Hepatic stellate cell (primary cell): ENCODE measurements at regions not wholly inside any gene's neighbourhood (a gene's known extent, or its start where the extent isn't known, plus 50 kb on each side); places are given as distances from the start of the nearest gene placed in this dataset.
"Not testable (repeated sequence)": the region's sequence is repeated elsewhere in the genome, so short reads cannot be mapped to it uniquely, and the experiment has no call there.

Experiments used
- DNase-seq: peaks from one replicate; pipeline ENCODE4 v3.0.0; 2011; ENCODE audit warnings: low spot score

DNA sequence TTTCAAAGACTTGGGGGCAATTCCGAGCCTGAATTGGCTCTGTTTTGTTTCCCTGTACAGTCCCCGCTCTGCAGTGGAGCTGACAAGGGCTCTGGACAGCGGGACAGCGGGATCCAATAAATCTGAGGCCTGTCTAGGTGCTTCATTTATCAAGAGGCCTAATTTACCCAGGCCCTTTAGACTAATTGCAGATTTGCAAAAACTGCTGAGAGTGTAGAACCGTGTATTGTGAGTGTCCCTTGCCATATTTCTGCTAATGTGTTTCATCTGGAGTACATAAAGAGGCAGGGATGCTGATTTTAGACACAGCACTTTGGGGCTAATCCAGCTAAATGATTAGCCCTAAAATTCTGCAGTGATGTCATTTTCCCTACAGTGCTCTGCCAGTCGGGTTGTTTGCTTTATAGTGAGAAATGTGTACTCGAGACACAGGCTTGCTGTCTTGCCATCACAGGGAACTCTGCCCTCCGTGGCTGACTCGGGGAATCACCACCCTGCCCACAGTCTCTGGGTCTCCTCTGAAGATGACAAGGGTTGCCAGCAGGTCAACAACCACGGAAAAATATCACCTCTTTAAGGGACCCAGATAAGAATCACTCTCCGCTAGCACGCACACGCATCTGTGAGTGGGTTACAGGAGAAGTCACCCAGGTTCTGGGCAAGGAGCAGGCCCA is 592.0 kb downstream of the BNC2 start:
- no peak for DNase-seq

- no peak for DNase-seq
These were observed 588.8 kb downstream of the BNC2 start for GRCh38 chr9:16281707-16282106.

- DNase-seq = no peak
These were observed 588.3 kb downstream of the BNC2 start for GRCh38 chr9:16282216-16282615.

- DNase-seq = no peak
These were observed 587.8 kb downstream of the BNC2 start for GRCh38 chr9:16282718-16283117.

- DNase-seq = no peak
These were observed 584.3 kb downstream of the BNC2 start for GRCh38 chr9:16286160-16286559.

GRCh38 chr9:16289639-16290038 is 580.8 kb downstream of the BNC2 start:
- DNase-seq = no peak

GRCh38 chr9:16290169-16290568 is 580.3 kb downstream of the BNC2 start:
- no peak for DNase-seq

- DNase-seq = no peak
These were observed 578.5 kb downstream of the BNC2 start for GRCh38 chr9:16291921-16292320.

DNA sequence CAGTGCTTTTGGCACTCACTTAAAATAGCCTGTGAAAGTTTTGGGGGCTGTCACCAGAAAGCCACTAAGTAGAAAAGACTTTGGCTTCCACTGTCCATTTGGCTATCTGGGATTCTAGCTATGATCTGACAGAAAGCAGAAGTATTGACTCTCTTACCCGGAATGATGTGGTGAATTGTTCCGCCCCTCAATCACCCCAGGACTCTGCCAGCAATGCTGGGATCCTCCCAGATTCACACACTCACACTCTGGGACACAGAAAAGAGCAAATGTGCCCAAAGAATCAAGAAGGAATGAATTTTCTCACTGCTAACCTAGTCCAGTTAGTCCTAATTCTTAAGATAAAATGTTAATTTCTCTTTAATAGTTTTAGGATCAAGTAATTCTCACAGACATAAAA is 576.9 kb downstream of the BNC2 start:
- no peak for DNase-seq

- DNase-seq = no peak
These were observed 576.2 kb downstream of the BNC2 start for GRCh38 chr9:16294133-16294770.

DNA sequence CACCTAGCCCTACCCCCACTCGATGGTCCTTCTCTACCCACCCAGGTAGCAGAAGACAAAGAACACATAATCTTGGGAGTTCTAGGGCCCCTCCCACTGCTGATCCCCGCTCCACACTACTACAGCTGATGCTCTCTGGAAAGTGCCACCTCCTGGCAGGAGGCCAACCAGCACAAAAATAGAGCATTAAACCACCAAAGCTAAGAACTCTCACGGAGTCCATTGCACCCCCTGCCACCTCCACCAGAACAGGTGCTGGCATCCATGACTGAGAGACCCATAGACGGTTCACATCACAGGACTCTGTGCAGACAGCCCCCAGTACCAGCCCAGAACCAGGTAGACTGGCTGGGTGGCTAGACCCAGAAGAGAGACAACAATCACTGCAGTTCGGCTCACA is 575.5 kb downstream of the BNC2 start:
- DNase-seq = not testable (repeated sequence)

DNA sequence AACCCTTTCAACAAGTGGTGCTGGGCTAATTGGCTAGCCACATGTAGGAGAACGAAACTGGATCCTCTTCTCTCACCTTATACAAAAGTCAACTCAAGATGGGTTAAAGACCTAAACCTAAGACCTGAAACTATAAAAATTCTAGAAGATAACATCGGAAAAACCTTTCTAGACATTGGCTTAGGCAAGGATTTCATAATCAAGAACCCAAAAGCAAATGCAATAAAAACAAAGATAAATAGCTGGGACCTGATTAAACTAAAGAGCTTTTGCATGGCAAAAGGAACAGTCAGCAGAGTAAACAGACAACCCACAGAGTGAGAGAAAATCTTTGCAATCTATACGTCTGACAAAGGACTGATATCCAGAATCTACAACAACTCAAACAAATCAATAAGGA is 571.1 kb downstream of the BNC2 start:
- not testable (repeated sequence) for DNase-seq

GRCh38 chr9:16303506-16303905 is 567.0 kb downstream of the BNC2 start:
- DNase-seq = no peak

GRCh38 chr9:16304301-16304700 is 566.2 kb downstream of the BNC2 start:
- no peak for DNase-seq

DNA sequence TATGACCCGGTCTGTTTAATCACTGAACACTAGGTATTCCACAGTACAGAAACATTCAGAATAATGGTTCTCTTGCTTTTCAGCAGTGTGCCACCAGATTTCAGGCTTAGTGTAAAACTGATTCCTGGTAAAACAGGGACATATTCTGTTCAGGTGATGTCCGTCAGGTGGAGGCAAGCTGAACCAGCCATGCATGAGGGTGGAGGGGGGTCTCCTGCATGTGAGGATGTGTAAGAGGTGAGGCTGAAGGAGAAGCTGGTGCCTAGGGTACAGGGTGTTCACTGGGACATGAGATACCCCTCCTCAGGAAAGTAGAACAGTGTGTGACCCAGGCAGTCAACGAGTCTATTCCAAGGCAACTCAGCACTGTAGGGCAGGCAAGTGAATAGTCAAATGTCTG is 563.9 kb downstream of the BNC2 start:
- no peak for DNase-seq

- DNase-seq = no peak
These were observed 562.8 kb downstream of the BNC2 start for GRCh38 chr9:16307626-16308195.

DNA sequence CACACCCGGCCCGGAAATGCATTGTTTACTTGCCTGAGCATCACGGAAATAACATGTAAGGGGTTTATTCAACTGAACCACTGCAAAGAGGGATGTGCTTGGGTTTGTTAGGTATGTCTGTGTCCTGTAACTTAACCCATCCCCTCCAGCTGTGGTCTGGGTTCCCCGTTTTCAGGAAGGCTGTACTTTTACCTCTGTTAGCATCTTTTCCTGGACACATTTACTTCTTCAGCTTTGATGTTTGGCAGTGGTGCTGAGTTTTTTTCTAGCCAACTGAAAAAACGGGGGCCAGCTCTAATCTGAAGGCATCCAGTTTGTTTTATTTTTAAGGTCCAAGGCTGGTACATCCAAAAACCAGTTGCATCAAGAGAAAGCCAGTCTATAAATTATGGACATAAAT is 561.8 kb downstream of the BNC2 start:
- no peak for DNase-seq

DNA sequence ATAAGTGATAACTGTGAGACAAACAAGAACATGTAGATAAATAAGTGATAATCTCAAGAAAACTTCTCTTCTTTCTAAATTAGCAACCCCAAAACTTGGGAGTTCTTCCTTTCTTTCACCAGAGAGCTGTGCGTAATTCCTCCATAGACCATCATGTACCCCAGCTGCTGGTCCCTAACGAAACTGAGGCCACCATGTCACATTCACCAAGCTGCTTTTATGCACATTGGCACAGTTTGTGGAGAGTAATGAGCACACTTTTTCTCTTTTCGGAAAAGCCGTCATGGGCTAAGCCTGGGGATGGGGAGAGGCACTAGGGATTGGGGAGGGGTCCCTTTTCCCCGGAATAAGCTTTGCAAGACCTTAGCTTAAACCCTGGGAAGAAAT is 561.4 kb downstream of the BNC2 start:
- no peak for DNase-seq

DNA sequence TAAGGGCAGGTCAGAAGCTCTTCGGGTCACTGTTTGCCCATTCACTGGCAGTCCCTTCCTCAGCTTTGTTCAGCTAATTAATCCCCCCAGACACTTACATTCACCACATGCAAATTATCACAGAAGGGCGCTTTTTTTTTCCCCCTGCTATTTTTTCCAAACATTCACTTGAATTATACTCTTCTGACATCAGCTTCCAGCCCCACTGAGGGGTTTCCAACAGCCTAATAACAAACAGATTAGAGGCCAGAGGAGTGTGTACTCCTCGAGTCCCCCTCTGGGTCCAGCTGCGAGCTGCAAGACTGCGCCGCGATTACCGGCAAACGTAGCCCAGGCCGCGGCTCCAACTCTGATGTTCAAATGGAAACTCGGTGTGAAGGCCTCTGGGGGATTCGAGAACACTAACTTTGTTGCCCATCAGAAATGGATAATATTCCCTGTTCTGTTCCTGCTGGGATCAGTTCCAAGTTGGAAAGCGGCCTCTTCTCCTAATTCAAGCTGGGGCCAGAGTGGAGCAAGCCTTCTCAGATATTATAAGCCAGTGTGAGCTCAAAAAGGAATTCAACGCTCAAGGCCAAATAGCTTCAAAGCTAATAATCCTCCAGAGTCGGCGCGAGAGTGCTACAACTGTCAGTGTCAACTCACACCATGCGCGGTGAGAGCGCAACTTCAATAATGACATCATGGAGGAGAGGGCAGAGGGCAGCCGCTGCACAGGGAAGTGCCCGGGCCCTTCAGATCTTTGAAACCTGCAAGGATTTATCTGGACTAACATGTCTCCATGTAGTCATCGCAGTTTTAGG is 560.8 kb downstream of the BNC2 start:
- DNase-seq = no peak

DNA sequence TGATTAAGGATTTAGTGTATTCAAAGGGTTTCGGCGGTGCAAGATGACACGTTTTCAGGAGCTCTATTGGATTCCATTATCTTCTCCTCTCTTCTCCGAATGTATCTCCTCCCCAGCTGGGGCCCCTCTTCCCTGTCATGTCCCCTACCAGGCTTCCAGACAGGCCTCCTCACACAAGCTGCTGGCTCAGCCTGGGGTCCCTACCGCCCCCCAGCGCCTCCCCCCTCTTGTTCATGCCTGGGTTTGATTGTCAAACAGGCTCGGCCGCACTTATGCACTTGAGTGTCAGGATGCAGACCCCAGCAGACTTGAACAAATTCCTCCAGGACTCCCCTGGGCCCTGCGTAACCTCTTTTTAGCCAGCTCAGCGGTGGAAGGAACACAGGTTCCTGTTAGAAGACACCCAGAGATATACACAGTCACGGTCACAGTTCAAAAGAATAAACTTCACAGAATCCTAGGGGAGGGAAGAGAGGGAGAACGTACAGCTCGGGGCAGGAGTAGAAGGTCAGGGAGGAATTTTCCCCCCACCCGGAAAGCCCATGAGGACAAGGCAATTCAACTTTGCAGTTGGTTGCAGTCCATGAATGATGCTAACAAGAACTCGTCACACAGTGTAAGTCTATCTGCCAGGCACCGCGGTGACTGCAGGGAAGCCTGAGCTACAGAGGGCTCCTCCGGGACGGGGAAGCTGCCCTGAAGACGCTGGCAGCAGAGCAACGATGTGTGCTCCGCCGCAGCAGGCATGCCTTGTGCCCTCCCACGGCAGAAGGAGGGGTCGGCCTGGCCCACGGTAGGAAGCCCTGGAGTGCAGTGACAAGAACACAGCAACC is 560.0 kb downstream of the BNC2 start:
- DNase-seq = no peak

DNA sequence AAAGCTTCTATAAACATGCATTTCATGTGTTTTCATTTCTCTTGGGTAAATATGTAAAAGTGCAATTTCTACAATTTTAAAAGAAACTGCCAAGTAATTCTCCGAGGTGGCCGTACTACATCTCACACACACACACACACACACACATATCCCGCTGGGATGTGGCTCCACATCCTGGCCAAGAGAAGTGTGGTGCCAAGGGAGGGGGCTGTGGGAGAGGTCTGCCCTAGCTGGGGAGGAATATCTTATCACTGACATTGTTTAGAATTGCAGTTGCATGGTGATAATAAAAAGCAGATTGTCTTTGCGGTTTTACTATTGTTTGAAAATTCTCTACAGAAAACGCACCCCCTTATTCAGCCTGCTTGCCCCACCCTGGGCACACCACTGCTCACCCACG is 558.4 kb downstream of the BNC2 start:
- DNase-seq = no peak

GRCh38 chr9:16312962-16313546 is 557.4 kb downstream of the BNC2 start:
- no peak for DNase-seq
